Endothelial cell of umbilical vein (primary cell): ENCODE measurements at regions not wholly inside any gene's neighbourhood (a gene's known extent, or its start where the extent isn't known, plus 50 kb on each side); places are given as distances from the start of the nearest gene placed in this dataset.

Experiments used
- CTCF ChIP-seq, 2 donors: IDR thresholded peaks; 1 replicate in 1 of 2; 2 replicates in 1 of 2; pipeline ENCODE4 v1.5.1; 2011; ENCODE audit warnings: low read length in 2 of 2, mild to moderate bottlenecking in 2 of 2, moderate library complexity in 2 of 2, control low read depth in 1 of 2, inconsistent platforms in 1 of 2, low read depth in 1 of 2; ENCODE audit not compliant: insufficient read depth in 1 of 2; ENCODE audit errors: extremely low read depth in 1 of 2
- EZH2 ChIP-seq: IDR thresholded peaks from 2 replicates; pipeline ENCODE4 v1.6.1; 2012; ENCODE audit warnings: borderline replicate concordance, low read depth, mild to moderate bottlenecking, moderate library complexity, low read length, inconsistent platforms; ENCODE audit not compliant: severe bottlenecking
- GATA2 ChIP-seq: IDR thresholded peaks from 2 replicates; pipeline ENCODE4 v1.7.0; 2011; ENCODE audit warnings: low read depth, mild to moderate bottlenecking, moderate library complexity, mixed read lengths, low read length; ENCODE audit not compliant: insufficient read length, insufficient read depth
- POLR2AphosphoS5 ChIP-seq: IDR thresholded peaks from 2 replicates; pipeline ENCODE4 v1.6.1; 2012; ENCODE audit warnings: low read depth, mild to moderate bottlenecking, control low read depth, low read length, moderate library complexity; ENCODE audit not compliant: insufficient read depth

- TF ChIP-seq CTCF (IDR thresholded peaks at IDR 0.05; ENCODE audit: extremely low read depth in 1 of 2, insufficient read depth in 1 of 2, low read depth in 1 of 2, low read length in 2 of 2) (no peak), POLR2AphosphoS5 (no peak), EZH2 (no peak), GATA2 (no peak)
Observed at GRCh38 chr3:107106907-107107306, 270.3 kb upstream of the CCDC54 start.
